ENCODE measurements at regions not wholly inside any gene's neighbourhood (a gene's known extent, or its start where the extent isn't known, plus 50 kb on each side); places are given as distances from the start of the nearest gene placed in this dataset.

DNA sequence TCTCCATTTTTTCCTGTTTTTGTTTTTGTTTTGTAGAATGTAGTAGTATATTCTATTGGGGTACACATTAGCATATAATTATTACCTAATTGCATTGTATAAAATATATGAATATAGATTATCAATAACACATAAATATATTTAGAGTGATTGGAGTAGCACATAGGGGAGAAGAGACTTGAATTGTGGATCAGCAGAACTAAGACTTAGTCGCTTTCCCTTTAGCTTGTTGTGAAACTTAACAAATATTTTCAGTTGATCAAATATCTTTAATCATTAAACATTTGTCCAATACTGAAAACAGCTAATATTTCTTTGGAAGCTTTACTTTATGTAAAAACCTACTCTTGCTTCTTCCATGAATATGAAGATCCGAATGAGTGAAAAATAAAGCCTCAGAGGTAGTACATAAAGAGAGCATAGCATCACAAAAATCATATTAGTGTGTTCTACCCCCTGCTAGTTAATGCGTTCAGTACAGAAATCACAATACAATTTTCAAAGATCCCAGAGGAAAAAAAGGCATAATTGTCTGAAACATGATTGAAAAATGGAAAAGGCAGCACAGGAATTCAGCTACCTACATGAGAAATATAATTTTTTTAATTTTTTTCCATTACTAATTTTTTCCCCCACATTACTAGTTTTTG lies 1348.0 kb upstream of the PRR20A start:
- no peak for TF ChIP-seq CTCF (conservative IDR thresholded peaks at IDR 0.05; ENCODE audit: low read length)
- no peak for TF ChIP-seq EZH2phosphoT487 (IDR thresholded peaks at IDR 0.05; ENCODE audit: borderline replicate concordance, low read depth, low read length)
